Colon (tissue), 2 donors: ENCODE measurements at regions not wholly inside any gene's neighbourhood (a gene's known extent, or its start where the extent isn't known, plus 50 kb on each side); places are given as distances from the start of the nearest gene placed in this dataset.
"Not testable (repeated sequence)": the region's sequence is repeated elsewhere in the genome, so short reads cannot be mapped to it uniquely, and the experiment has no call there.

Experiments
- FAIRE-seq: peaks from 2 replicates; lab custom pipeline; 2012; peaks lifted over from hg19 to GRCh38; lab: Jason Lieb, UNC
- donor health status: control.
- donor health status: control.

DNA sequence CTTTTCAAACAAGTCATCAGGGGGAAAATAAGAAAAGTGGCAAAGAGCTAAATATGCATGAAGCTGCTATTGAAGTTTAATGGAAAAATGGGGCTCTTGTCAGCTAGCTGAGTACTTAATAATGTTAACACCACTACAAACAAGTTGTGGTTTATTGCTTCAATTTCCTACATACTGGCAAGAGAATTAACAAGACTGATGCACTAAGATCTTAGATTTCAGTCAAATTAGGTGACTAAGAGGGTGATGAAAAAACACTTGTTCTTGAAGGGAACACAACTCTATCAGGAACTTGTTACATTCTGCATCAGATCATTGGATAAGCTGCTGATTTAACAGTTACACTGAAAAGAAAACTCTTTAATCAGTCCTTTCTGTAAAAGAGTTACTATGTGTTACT is 234.6 kb upstream of the AFF2 start:
- peak; percentile 31 for FAIRE-seq

DNA sequence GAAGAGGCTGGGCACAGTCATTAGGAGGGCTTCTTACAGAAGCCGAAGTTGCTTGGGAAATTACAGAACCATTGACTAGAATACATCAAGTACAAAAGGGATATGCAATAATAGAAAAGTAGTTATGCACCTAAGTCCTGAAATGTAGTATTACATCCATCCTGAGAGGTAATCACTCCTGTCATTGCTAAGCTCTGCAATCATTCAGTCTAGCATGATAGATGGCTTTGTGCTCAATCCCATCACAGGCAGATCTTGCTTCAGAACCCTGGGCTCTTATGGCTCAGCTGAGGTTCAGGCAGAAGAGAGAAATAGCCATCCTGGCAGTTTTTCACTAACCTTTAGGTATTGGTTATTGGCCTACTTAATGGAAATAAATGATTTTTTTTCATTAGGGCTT is 231.7 kb upstream of the AFF2 start:
- no peak for FAIRE-seq

DNA sequence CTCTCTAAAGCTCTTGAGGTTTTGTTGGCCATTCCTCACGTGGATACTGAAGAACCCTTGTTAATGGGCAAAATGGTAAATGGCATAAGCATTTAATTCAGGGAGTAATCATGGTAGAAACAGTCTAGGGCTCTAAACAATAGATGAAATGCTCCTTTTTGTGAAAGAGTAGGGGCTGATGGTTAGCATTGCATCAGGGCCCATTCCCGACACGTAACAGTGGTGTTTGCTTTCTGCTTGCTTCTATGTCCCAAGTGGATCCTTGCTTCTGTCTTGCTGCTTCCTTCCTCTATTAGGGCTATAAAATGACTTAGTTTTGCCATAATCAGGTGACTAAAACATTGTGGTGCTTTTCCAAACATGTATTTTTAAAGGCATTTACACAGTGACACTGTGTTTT is 230.9 kb upstream of the AFF2 start:
- FAIRE-seq = no peak

DNA sequence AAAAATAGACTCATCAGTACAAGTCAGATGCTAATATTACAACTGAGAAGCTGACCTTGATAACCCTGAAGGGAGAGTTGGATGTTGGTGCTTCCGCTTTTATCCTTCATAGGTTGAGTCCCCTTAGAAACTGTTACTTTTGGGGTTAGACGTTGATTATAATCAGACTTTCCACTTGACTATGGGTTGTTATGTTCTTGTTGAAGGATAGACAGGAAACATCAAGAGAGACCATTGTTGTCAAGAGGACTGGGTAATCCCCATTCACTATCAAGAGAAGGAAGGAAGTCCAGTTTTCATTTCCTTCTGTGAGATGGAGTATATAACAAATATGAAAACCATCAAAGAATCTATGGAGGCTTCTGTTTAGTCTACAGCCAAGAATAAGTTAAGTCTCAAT is 229.9 kb upstream of the AFF2 start:
- no peak for FAIRE-seq

DNA sequence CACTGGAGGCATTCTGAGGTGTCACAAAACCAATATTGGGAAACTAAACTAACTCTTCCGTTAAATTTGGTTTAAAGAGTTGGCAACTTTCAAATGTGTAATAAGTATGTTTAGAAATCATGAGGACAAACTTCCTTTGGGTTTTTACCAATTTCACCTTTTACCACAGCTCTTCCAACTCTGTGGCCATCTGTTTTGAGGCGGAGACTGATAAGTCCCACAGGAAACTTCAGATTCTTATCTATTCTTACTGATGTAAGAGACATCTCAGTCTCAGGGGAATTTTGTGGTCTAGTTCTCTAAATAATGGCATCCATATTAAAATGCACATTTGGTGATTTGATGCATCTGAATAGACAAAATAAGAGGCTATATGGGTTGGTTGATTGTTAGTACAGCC is 229.2 kb upstream of the AFF2 start:
- no peak for FAIRE-seq

DNA sequence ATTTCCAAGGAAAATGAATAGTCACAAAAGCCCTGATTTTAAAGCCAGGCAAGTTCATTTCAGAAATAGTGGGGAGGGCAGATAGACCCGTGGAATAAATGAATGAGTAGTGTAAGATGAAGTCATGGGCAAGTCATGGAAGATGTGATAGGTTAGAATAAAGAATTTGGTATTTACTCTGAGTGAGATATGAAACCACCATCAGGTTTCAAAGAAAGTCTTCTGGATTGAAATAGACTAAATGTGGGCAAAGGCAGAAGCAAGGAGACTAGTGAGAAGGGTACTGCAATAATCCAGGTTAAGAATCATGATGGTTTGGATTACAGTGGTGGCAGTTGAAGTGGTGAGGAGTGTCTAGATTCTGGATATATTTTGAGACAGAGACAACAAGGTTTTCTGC is 218.5 kb upstream of the AFF2 start:
- no peak for FAIRE-seq

DNA sequence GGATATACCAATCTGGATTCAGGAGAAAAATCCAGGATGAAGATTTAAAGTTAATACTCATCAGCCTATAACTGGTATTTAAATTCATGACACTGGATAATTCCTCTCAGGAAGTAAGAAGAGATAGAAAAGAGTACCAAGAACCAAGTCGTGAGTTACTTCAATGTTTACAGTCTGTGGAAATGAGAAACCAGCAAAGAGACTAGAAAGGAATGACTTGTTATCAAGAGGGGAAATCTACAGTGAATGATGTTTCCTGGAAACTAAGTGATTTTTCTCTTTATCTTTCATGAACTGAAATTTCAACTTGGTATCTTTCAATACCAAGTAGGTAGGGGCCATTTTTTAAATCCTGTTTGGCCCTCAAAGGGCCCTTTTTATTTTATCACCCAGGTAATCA is 217.9 kb upstream of the AFF2 start:
- FAIRE-seq = no peak

DNA sequence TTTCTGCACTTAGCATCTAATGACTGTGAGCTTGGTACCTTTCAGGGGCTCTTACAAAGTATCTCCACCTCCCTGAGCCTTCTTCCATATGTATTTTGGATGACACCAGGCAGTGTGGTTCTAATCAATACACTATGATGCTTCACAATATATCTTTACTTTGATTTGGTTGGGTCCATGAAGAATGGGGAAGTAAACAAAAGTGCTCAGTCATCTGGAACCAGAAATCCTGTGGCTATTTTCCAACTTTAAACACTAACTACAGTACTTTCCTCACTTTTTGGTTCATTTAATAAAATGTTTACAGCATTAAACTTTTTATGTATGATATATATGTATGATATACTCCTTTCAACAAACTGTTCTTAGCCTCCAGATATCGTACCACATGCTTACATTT is 216.4 kb upstream of the AFF2 start:
- no peak for FAIRE-seq

DNA sequence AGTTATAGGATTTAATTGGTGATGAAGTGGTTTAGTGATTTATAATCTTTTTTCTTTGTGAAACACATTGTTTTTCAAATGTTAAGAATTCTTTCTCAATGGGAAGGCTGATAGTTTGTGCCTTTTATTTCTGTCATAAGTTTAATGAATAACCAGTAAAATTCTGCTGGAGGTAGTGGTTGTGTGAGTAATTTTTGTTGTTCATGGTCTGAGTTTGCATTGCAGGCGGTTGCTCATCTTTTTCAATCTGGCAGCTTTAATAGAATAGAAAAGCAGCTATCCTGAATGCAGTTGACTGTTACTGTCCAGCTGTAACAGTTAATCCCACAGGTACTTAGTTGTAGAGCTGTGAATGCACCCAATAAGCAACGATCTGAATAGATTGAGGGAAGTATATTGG is 215.6 kb upstream of the AFF2 start:
- no peak for FAIRE-seq

DNA sequence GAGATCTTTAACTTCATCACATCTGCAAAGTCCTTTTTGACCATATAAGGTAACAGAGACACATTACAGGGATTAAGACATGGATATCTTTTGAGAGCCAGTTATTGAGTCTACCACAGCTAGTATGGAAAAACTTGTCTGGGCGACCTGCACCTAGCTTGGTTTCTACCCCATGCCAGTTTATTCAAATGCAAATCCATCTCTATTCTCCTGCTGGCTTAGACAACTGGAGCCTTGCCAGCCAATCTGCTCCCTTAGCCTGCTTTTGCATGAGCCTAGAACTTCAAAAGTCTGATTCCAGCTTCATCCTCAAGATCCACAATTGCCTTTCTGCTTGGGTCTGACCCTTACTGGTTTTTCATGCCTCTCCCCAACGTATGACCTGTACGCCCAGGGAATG is 212.0 kb upstream of the AFF2 start:
- FAIRE-seq = no peak

DNA sequence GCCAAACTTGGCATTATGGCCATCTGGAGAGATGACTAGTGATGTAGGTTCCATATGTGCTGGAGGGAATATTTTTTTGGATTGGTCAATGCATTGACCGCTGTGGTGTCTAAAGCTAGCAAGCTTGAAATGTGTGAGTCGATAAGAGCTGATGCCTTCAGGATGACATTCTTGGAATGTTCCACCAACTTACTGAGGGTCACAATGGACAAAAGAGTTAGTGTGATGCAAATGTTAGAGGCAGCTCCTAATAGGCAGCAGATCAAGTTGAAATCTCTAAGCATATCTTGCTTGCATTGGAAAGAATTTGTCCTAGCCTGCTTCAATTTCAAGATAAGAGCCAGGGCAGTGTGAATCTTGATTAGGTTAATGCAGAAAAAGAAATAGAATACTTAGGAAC is 210.4 kb upstream of the AFF2 start:
- no peak for FAIRE-seq

DNA sequence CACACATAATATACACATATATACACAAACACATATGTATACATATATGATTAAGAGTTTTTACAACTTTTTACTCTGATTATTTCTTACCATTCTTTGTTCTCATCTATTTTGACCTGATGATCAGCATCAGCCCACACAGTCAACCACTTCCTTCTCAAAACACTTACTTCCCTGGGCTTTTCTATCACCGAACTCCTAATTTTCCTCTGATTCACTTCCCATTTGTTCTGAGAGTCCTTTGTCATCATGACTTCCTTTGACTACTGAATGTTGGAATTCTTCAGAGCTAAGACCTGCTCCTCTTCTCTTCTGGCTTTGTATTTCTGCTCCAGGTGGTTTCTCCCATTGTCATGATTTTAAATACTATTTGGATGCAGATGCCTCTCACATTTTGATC is 209.5 kb upstream of the AFF2 start:
- no peak for FAIRE-seq

DNA sequence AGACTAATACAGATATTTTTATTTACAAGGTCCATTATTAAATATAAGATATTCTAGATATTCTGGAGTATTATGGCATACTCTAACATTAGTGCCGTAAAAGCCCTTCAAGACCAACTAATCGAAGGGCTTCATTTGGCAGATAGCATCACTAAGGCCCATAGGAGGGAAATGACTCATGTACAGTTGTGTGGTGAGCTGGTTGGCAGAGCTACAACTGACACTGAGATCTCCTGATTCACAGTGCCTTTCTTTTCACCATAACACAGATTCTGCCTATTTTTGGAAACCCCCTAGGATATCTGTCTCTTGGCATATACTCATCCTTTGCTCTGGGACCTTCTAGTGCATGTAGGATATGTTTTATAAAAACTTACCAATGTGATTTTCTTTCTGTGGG is 201.7 kb upstream of the AFF2 start:
- FAIRE-seq = no peak

DNA sequence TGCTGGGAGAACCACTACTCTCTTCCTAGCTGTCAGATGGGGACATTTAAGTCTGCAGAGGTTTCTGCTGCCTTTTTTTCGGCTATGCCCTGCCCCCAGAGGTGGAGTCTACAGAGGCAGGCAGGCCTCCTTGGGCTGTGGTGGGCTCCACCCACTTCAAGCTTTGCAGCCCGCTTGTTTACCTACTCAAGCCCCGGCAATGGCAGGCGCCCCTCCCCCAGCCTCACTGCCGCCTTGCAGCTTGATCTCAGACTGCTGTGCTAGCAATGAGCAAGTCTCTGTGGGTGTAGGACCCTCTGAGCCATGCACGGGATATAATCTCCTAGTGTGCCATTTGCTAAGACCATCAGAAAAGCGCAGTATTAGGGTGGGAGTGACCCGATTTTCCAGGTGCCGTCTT is 195.2 kb upstream of the AFF2 start:
- not testable (repeated sequence) for FAIRE-seq

DNA sequence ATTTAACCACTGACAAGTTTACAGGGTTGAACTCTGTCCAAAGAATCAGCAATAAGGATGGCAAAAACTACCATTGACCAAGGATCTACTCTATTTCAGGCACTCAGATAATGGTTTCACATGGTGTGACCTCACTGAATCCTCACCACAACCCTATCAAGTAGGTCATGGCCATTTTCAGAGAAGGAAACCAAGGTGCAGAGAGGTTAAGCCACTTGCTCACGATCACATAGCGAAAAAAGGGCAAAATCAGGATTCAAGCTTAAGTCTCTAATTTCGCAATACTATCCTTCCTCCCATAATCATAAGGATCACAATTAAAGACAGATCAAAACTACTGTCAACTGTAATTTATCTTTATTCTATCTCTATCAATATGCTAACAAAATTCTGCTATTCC is 191.0 kb upstream of the AFF2 start:
- no peak for FAIRE-seq

DNA sequence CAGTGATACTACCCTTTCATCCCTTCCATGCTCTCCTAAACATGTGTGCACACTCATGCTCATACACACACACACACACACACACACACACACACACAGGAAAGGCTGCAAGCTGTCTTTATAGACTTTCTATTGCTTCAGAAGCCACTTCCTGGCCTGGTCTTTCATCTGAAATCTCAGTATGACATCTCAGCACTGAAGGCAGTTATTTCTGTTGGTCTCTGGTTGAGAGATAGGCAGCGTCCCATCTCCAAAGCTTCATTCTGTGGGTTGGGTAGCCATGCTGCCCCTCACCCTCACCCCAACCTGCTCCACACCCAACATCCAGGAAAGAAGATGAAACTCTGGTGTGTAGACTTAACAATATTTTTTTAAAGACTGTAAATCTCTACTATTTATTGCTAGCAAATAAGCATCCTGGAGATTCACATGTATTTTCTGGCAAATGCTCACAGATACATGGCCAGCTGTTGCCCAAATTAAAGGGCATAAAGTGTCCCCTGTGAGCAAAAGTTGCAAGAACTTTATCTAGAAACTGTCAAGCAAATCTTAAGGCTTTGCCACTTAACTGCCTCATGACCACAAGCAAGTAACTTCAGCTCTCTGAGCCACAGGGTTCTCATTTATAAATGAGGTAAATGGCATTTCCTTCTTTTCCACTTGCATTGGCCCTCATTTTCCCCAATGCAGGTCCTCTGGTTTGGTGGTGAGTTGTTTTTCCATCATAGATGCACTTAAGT is 189.8 kb upstream of the AFF2 start:
- FAIRE-seq = no peak

DNA sequence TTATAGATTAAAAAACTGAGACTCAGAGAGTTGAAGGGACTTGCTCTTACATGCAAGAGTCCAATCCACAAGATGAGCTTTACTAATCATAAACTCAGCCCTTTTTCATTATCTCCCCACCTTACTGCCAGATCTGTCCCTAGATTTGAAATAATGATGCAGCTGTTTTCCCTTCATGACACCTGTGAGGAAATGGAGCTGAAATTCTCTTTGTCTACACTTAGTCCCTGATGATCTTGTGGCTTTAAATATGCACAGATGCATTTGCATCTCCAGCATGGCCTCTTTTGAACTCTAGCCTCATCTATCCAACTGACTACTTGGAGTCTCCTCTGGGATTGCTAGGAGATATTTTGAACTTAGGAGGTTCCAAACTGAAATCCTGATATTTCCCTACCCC is 188.9 kb upstream of the AFF2 start:
- no peak for FAIRE-seq

DNA sequence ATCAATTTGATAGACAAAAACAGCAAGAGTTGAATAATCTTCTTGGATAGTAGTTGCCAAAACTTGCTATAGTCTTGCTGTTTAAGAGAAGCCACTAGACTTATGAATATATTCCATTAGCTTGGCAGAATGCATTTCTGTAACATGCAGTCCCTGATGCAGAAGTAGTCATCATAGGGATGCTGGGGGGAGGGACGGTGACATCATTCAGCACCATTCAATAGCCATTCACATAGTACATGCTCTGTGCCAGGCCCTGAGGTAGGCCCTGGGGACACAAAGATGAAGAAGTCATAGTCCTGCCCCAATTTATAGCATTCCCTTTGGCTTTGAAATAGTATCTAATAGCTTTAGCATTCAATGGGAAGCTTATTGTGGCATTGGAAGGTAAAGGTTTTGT is 185.5 kb upstream of the AFF2 start:
- FAIRE-seq = no peak

DNA sequence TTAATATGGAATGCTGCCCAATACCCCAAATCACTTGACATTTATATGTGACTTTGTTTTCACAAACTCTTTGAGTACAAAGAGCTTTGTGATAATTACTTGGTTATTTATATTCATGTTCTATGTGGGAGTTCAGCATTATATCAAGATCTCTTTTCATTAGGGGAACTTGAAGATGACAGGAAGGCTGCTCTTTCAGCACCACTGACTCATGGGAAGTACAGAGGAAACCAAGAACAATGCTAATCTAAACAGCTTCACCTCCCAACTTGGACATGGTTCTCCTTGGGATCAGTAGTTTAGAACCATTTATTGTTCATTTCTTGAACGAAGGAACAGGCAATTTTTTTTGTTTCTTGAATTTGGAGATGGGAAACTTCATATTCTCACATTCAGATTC is 184.0 kb upstream of the AFF2 start:
- FAIRE-seq = peak; percentile 84

DNA sequence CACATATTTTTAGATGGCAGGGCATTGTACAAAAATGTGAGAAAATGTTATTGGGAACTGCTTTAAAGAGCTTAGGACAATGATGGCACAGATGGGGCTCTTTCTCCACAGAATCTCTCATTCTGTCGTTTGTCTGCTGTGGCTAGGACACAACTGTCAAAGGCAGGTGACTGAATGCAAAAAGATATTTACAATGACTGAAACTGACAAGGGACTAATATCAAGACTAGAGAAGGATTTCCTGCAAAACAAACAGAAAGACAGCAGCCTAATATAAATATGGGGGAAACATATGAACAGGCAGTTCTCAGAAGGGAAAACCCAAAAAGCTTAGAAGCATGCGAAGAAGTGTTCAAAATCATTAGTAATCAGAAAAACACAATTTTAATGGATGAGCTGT is 177.5 kb upstream of the AFF2 start:
- FAIRE-seq = no peak

DNA sequence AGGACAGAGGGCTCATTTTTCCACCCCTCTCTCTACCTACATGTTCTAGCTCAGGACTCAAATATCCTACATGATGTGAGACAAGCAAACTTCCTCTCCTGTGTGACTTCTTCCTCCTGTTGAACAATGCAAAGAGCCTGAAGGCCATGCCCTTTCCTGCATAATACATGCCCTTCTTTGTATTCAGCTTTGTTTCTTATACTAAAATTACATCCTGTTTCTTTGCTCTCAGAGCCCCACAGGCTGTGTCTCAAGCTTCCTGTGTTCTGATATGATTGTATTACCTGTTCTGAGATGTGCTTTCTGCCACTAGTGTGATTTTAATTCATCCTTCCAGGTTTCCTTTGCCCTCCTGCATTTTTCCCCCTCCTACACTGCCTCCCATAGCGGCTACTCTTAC is 166.4 kb upstream of the AFF2 start:
- FAIRE-seq = no peak

DNA sequence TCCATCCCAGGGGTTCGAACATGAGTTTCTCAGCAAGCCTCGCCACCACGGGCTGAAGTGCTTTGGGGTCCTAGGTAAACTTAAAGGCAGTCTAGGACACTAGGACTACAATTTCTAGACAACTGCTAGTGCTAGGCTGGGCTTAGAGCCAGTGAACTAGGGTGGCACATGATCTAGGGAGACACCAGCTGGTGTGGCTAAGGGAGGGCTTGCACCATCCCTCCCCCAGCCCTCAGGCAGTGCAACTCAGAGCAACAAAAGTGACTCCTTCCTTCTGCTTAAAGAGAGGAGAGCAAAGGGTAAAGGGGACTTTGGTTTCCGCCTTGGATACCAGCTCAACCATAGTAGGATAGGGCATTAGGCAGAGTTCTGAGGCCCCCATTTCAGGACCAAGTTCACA is 162.5 kb upstream of the AFF2 start:
- FAIRE-seq = no peak

DNA sequence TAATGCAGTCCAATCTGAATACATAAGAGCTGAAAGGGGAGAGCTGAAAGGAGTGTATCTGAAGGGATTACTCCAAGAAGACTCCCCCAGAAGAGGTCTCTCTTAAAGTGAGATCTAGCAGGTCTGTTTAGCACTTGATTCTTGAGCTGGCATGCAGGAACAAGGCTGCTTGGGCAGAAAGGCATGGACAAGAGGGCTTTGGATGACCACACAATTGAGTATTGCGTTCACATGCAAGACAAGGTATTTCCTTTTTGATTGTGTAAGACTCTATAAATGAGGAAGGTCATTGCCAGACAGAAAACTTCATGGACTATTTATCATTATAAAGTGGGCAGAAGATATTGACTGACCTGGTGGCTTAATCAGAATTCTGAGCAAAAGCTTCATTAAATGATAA is 145.5 kb upstream of the AFF2 start:
- no peak for FAIRE-seq

DNA sequence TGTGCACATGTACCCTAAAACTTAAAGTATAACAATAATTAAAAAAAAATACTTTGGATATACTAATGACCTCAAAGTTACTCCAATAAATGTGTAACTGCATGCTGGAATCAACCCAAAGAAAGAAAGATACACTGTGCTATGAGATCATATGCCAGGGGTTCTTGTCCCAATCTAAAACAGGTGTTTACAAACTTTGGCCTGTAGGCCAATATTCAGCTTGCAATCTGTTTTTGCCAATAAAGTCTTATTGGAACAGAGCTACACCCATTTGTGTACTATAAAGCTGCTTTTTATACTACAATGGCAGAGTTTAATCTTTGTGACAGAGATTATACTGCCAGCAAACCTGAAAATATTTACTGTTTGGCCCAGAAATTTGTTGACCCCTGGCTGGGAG is 138.8 kb upstream of the AFF2 start:
- FAIRE-seq = no peak
